Superior temporal gyrus (tissue), 1 donor: ENCODE measurements at regions not wholly inside any gene's neighbourhood (a gene's known extent, or its start where the extent isn't known, plus 50 kb on each side); places are given as distances from the start of the nearest gene placed in this dataset.
A peak's percentile ranks its signal among the peaks of the same experiment; 100 is the strongest.
"Not testable (repeated sequence)": the region's sequence is repeated elsewhere in the genome, so short reads cannot be mapped to it uniquely, and the experiment has no call there.

Experiments
- DNase-seq: peaks from one replicate; pipeline ENCODE4 v3.0.0-alpha.2; 2016; ENCODE audit errors: extremely low spot score

- DNase-seq = not testable (repeated sequence)
Measured at GRCh38 chr9:91021656-91022055, 220.0 kb downstream of the SYK start.

- no peak for DNase-seq
Measured at GRCh38 chr9:91023741-91024140, 222.1 kb downstream of the SYK start.

GRCh38 chr9:91024841-91025240 lies 223.2 kb downstream of the SYK start:
- DNase-seq = no peak

- no peak for DNase-seq
Measured at GRCh38 chr9:91025856-91026255, 224.2 kb downstream of the SYK start.

- DNase-seq = no peak
Measured at GRCh38 chr9:91026266-91026665, 224.6 kb downstream of the SYK start.

GRCh38 chr9:91027005-91027404 lies 225.4 kb downstream of the SYK start:
- DNase-seq = no peak

- DNase-seq = no peak
Measured at GRCh38 chr9:91028166-91028827, 226.7 kb downstream of the SYK start.

GRCh38 chr9:91029650-91030361 lies 228.2 kb downstream of the SYK start:
- no peak for DNase-seq

- no peak for DNase-seq
Measured at GRCh38 chr9:91032121-91032531, 230.5 kb downstream of the SYK start.

- DNase-seq = no peak
Measured at GRCh38 chr9:91033270-91033669, 231.7 kb downstream of the SYK start.

- no peak for DNase-seq
Measured at GRCh38 chr9:91033797-91034196, 232.2 kb downstream of the SYK start.

- no peak for DNase-seq
Measured at GRCh38 chr9:91034521-91034920, 232.9 kb downstream of the SYK start.

GRCh38 chr9:91034976-91035824 lies 233.6 kb downstream of the SYK start:
- no peak for DNase-seq

- DNase-seq = no peak
Measured at GRCh38 chr9:91035825-91036208, 234.2 kb downstream of the SYK start.

GRCh38 chr9:91036356-91036755 lies 234.7 kb downstream of the SYK start:
- no peak for DNase-seq

GRCh38 chr9:91036826-91037510 lies 235.3 kb downstream of the SYK start:
- peak; percentile 85 for DNase-seq

- DNase-seq = no peak
Measured at GRCh38 chr9:91037511-91038482, 236.2 kb downstream of the SYK start.

GRCh38 chr9:91038483-91039124 lies 237.0 kb downstream of the SYK start:
- no peak for DNase-seq

GRCh38 chr9:91039125-91039834 lies 237.7 kb downstream of the SYK start:
- no peak for DNase-seq

- no peak for DNase-seq
Measured at GRCh38 chr9:91039835-91040140, 238.2 kb downstream of the SYK start.
